ENCODE measurements at regions not wholly inside any gene's neighbourhood (a gene's known extent, or its start where the extent isn't known, plus 50 kb on each side); places are given as distances from the start of the nearest gene placed in this dataset.

GRCh38 chr20:57953638-57954037 lies 243.8 kb upstream of the PMEPA1 start:
- DNase-seq, result no peak
- WGBS, 5 donors, result 61 to 72% (median 64%) methylated on average over 4 of the region's 4 CpGs

DNA sequence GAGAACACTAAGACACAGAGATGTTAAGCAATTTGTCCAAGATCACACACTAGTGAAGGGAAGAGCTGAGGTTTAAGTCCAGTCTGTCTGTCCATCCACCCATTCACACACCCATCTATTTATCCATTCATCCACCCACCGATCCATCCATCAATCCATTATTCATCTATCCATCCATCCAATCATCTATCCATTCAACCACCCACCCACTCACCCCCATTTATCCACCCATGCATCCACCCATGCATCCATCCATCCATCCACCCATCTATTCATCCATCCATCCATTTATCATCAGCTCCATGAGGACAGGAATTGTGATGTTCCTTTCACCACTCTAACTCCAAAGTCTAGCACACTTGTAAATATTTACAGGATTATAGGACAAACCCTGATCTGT lies 242.3 kb upstream of the PMEPA1 start:
- Histone ChIP-seq H3K27me3 (no peaks in the 10 kb centered on the region), H3K27ac (no peak overlapping the region), H3K4me3 (no peak overlapping the region), H3K4me1 (no peaks in the 10 kb centered on the region), H3K9me3 (no peaks in the 10 kb centered on the region), H3K36me3 (no peaks in the 10 kb centered on the region)
- WGBS, 5 donors, result 88 to 97% (median 94%) methylated on average over 1 of the region's 1 CpG
- intact Hi-C loops (cut with DNase I; ENCODE audit: low total_unique reads), result no loop called here
- DNase-seq, result no peak
- no peak for TF ChIP-seq POLR2A (IDR thresholded peaks at IDR 0.05)
- TF ChIP-seq CTCF (IDR thresholded peaks at IDR 0.05), result no peak
- TF ChIP-seq POLR2AphosphoS5 (IDR thresholded peaks at IDR 0.05), result no peak
- TF ChIP-seq EP300 (IDR thresholded peaks at IDR 0.05), result no peak

More at GRCh38 chr20:57953638-57954037, 243.8 kb upstream of the PMEPA1 start:
- TF ChIP-seq CTCF (IDR thresholded peaks at IDR 0.05) (no peak), EP300 (IDR thresholded peaks at IDR 0.05) (no peak), POLR2AphosphoS5 (IDR thresholded peaks at IDR 0.05) (no peak), POLR2A (IDR thresholded peaks at IDR 0.05) (no peak)
- H3K9me3 ChIP-seq, result no peaks in the 10 kb centered on the region
- no peak overlapping the region for H3K27ac ChIP-seq
- no peaks in the 10 kb centered on the region for H3K4me1 ChIP-seq
- intact Hi-C loops (cut with DNase I; ENCODE audit: low total_unique reads), result no loop called here
- no peaks in the 10 kb centered on the region for H3K27me3 ChIP-seq
- no peak overlapping the region for H3K4me3 ChIP-seq
- no peaks in the 10 kb centered on the region for H3K36me3 ChIP-seq

GRCh38 chr20:57951549-57951948 lies 241.7 kb upstream of the PMEPA1 start:
- no peaks in the 10 kb centered on the region for H3K27me3 ChIP-seq
- intact Hi-C loops (cut with DNase I; ENCODE audit: low total_unique reads), result no loop called here
- H3K9me3 ChIP-seq, result no peaks in the 10 kb centered on the region
- TF ChIP-seq CTCF (IDR thresholded peaks at IDR 0.05), result no peak
- no peak for TF ChIP-seq POLR2AphosphoS5 (IDR thresholded peaks at IDR 0.05)
- no peak for TF ChIP-seq EP300 (IDR thresholded peaks at IDR 0.05)
- no peak for TF ChIP-seq POLR2A (IDR thresholded peaks at IDR 0.05)
- DNase-seq, result no peak
- H3K27ac ChIP-seq, result no peak overlapping the region
- no peaks in the 10 kb centered on the region for H3K36me3 ChIP-seq
- H3K4me3 ChIP-seq, result no peak overlapping the region
- 76 to 91% (median 83%) methylated on average over 3 of the region's 3 CpGs for WGBS, 5 donors
- no peaks in the 10 kb centered on the region for H3K4me1 ChIP-seq

- Histone ChIP-seq H3K4me1 (no peaks in the 10 kb centered on the region), H3K9me3 (no peaks in the 10 kb centered on the region), H3K27me3 (no peaks in the 10 kb centered on the region), H3K4me3 (no peak overlapping the region), H3K27ac (no peak overlapping the region), H3K36me3 (no peaks in the 10 kb centered on the region)
- WGBS, 5 donors, result 79 to 90% (median 85%) methylated on average over 14 of the region's 14 CpGs
- TF ChIP-seq EP300 (IDR thresholded peaks at IDR 0.05) (no peak), POLR2A (IDR thresholded peaks at IDR 0.05) (no peak), POLR2AphosphoS5 (IDR thresholded peaks at IDR 0.05) (no peak), CTCF (IDR thresholded peaks at IDR 0.05) (no peak)
- intact Hi-C loops (cut with DNase I; ENCODE audit: low total_unique reads), result no loop called here
- no peak for DNase-seq
Observed at GRCh38 chr20:57950764-57951485, 241.1 kb upstream of the PMEPA1 start.
